ENCODE measurements at regions not wholly inside any gene's neighbourhood (a gene's known extent, or its start where the extent isn't known, plus 50 kb on each side); places are given as distances from the start of the nearest gene placed in this dataset.

GRCh38 chr6:95780037-95780436 lies 202.7 kb downstream of the MANEA start:
- TF ChIP-seq CTCF (IDR thresholded peaks at IDR 0.05; ENCODE audit: low read length) (no peak), EZH2 (IDR thresholded peaks at IDR 0.05; ENCODE audit: borderline replicate concordance, low read length) (no peak)
